ENCODE measurements at regions not wholly inside any gene's neighbourhood (a gene's known extent, or its start where the extent isn't known, plus 50 kb on each side); places are given as distances from the start of the nearest gene placed in this dataset.
A peak's percentile ranks its signal among the peaks of the same experiment; 100 is the strongest.

DNA sequence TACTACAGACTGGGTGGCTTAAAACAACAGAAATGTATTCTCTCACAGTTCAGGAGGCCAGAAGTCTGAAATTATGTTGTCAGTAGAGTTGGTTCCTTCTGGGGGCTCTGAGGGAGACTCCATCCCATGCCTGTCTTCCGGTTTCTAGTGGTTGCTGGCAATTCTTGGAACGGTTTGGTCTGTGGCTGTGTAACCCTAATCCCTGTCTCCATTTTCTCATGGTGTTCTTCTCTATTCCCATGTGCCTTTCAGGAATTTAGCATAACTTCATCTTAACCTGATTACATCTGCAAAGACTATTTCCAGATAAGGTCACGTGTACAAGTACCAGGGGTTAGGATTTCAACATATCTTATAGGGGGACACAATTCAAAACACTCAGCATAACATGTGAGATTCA is 73.2 kb downstream of the FAM241B start:
- Histone ChIP-seq H3K27me3 (ENCODE audit: control insufficient read depth, insufficient read depth) (no peaks in the 10 kb centered on the region), H3K4me1 (ENCODE audit: control insufficient read depth, insufficient read depth, low read length) (no peaks in the 10 kb centered on the region), H3K4me3 (ENCODE audit: low read length) (no peak overlapping the region), H3K9me3 (ENCODE audit: control insufficient read depth, low read length) (no peaks in the 10 kb centered on the region), H3K27ac (ENCODE audit: low read length) (no peak overlapping the region)
- ATAC-seq (no peak), DNase-seq (no peak)
- intact Hi-C loops (cut with DNase I): no loop called here
- 43% methylated on average over 3 of the region's 3 CpGs for WGBS

GRCh38 chr10:69703766-69704630 is 74.0 kb downstream of the FAM241B start:
- ATAC-seq (no peak), DNase-seq (no peak)
- intact Hi-C loops (cut with DNase I): no loop called here
- Histone ChIP-seq H3K4me3 (ENCODE audit: low read length) (no peak overlapping the region), H3K9me3 (ENCODE audit: control insufficient read depth, low read length) (no peaks in the 10 kb centered on the region), H3K27ac (ENCODE audit: low read length) (no peak overlapping the region), H3K27me3 (ENCODE audit: control insufficient read depth, insufficient read depth) (no peaks in the 10 kb centered on the region), H3K4me1 (ENCODE audit: control insufficient read depth, insufficient read depth, low read length) (no peaks in the 10 kb centered on the region)
- WGBS: 74% methylated on average over 7 of the region's 7 CpGs

DNA sequence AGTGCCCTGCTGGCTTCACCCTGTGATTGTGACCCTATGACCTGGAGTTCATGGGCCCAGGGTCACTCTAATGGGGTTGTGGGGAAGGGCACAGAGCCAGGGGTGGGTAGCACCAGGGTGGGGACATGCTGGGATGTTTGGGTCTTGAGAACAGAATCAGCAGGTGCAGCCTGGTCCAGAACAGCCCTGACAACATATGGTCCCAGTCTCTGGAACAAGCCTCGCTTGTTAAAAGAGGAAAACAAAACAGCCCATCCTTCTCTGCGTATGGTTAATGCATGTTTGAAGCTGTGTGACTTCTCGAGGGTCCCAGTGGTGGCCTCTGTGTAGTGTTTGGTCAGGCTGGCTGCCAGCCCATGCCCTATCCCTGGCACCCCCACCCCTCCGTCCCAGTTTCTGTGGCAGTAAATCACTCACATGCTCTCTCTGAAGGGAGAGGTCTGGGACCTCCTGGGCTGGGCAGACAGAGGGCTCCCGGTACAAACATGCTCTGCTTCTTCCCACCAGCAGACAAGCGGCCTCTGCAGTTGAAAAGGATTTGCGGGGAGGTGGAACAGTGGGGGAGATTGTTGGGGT is 79.4 kb downstream of the FAM241B start:
- Histone ChIP-seq H3K4me1 (ENCODE audit: control insufficient read depth, insufficient read depth, low read length) (no peaks in the 10 kb centered on the region), H3K9me3 (ENCODE audit: control insufficient read depth, low read length) (no peaks in the 10 kb centered on the region), H3K27ac (ENCODE audit: low read length) (no peak overlapping the region), H3K27me3 (ENCODE audit: control insufficient read depth, insufficient read depth) (no peaks in the 10 kb centered on the region), H3K4me3 (ENCODE audit: low read length) (no peak overlapping the region)
- 70% methylated on average over 7 of the region's 7 CpGs for WGBS
- intact Hi-C loops (cut with DNase I): no loop called here
- DNase-seq (no peak), ATAC-seq (no peak)

GRCh38 chr10:69710008-69710888 is 80.2 kb downstream of the FAM241B start:
- ATAC-seq: no peak
- no peak for DNase-seq
- H3K9me3 ChIP-seq (ENCODE audit: control insufficient read depth, low read length): no peaks in the 10 kb centered on the region
- no peak overlapping the region for H3K4me3 ChIP-seq (ENCODE audit: low read length)
- no peak overlapping the region for H3K27ac ChIP-seq (ENCODE audit: low read length)
- H3K27me3 ChIP-seq (ENCODE audit: control insufficient read depth, insufficient read depth): no peaks in the 10 kb centered on the region
- no peaks in the 10 kb centered on the region for H3K4me1 ChIP-seq (ENCODE audit: control insufficient read depth, insufficient read depth, low read length)
- WGBS: 75% methylated on average over 9 of the region's 9 CpGs
- intact Hi-C loops (cut with DNase I): no loop called here

GRCh38 chr10:69712342-69712741 is 82.3 kb downstream of the FAM241B start:
- intact Hi-C loops (cut with DNase I): no loop called here
- no peaks in the 10 kb centered on the region for H3K27me3 ChIP-seq (ENCODE audit: control insufficient read depth, insufficient read depth)
- ATAC-seq (no peak), DNase-seq (no peak)
- H3K27ac ChIP-seq (ENCODE audit: low read length): no peak overlapping the region
- no peaks in the 10 kb centered on the region for H3K9me3 ChIP-seq (ENCODE audit: control insufficient read depth, low read length)
- H3K4me3 ChIP-seq (ENCODE audit: low read length): no peak overlapping the region
- H3K4me1 ChIP-seq (ENCODE audit: control insufficient read depth, insufficient read depth, low read length): no peaks in the 10 kb centered on the region
- WGBS: 70% methylated on average over 12 of the region's 12 CpGs

DNA sequence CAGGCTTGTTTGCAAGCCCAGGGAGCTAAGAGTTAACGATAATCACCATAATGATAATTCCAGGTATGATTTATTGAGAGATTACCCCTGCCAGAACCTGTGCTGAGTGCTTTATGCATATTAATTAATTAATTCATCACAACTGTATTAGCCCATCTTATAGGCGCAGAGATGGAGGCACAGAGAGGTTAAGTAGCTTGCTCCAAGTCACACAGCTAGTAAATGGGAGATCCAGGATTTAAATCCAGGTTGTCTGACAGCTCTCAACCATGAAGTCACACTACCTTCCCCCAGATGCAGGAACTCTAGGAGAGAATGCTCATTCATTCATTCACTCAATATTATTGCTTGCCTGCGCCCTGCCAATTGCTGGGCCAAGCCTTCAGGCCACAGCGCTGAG is 84.5 kb downstream of the FAM241B start:
- DNase-seq: no peak
- WGBS: 93% methylated on average over 4 of the region's 4 CpGs
- Histone ChIP-seq H3K27me3 (ENCODE audit: control insufficient read depth, insufficient read depth) (no peaks in the 10 kb centered on the region), H3K9me3 (ENCODE audit: control insufficient read depth, low read length) (no peaks in the 10 kb centered on the region), H3K27ac (ENCODE audit: low read length) (no peak overlapping the region), H3K4me1 (ENCODE audit: control insufficient read depth, insufficient read depth, low read length) (no peaks in the 10 kb centered on the region), H3K4me3 (ENCODE audit: low read length) (no peak overlapping the region)
- intact Hi-C loops (cut with DNase I): no loop called here
- ATAC-seq: no peak

DNA sequence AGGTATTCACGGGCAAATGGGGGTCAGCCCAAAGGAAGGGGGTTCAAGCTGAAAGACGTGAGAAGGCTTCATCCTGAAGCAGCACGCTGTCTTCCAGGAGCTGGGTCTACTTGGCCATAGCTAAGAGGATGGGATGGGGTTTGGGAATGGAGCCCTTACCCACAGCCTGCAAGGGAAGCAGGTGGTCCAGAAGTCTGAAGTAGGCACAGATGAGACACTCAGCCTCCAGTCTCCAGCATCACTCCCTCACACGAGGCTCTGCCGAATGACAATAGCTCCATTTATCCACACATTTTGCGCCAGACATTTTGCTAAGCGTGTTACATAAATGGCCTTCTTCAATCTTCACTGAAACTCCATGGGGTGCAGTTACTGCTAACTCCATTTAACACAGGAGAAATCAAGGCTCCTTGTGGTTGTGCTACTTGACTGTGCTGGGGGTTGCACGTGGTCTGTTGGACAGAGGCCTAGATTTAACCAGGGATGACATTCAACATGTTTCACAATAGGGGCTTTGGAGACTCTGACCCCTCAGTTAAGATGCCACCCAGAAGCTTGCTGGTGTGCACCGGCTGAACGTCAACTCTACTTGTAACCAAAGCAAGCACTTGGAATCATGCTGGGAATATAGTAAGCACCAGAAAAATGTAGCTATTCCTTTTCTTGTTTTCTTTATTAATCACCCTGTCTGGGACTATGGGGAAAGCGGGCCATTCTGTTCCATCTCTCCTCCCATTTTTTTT is 85.3 kb downstream of the FAM241B start:
- H3K4me3 ChIP-seq (ENCODE audit: low read length): no peak overlapping the region
- WGBS: 72% methylated on average over 11 of the region's 11 CpGs

DNA sequence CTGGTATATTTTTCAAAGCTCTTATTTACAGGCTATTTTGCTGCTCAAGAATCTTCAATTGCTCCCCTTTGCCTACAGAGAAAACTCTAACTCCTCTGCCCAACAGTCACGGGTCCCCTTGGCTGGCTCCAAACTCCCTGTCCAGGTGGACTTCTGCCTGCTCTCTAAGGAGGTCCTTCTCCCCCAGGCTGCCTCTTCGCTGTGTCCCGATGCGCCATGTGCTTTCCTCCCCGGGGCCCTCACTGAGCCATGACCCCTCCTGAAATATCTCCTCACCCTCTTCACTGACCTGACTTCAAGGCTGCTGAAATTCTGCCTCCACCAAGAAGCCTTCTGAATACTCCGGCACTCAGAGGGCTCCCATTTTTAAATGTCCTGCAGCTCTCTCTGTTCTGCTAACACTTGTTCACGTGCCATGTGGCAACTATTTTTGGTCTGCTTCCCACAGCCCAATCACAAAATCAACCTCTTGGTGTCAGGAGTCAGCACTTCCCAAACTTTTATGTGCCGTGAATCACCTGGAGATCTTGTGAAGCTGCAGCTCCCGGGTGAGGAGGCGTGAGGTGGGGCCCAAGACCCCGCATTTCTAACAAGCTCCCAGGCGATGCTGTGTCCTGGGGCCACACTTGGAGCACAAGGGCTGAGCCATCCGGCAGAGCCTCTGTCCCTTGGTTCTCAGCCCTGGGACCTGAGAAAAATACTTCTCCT is 85.7 kb upstream of the COL13A1 start:
- H3K9me3 ChIP-seq (ENCODE audit: control insufficient read depth, low read length): no peaks in the 10 kb centered on the region
- intact Hi-C loops (cut with DNase I): loop anchor here (2.0 to 5.0 kb wide), 3 partner anchors 69 to 74 kb away; no protein-coding TSS in a partner anchor
- no peaks in the 10 kb centered on the region for H3K4me1 ChIP-seq (ENCODE audit: control insufficient read depth, insufficient read depth, low read length)
- no peak overlapping the region for H3K4me3 ChIP-seq (ENCODE audit: low read length)
- no peak overlapping the region for H3K27ac ChIP-seq (ENCODE audit: low read length)
- 70% methylated on average over 13 of the region's 13 CpGs for WGBS
- DNase-seq (no peak), ATAC-seq (peak in 1 of 2 donors; percentile 11)
- H3K27me3 ChIP-seq (ENCODE audit: control insufficient read depth, insufficient read depth): no peaks in the 10 kb centered on the region

More for the DNA sequence above, 85.3 kb downstream of the FAM241B start:
- Histone ChIP-seq H3K4me1 (ENCODE audit: control insufficient read depth, insufficient read depth, low read length) (no peaks in the 10 kb centered on the region), H3K27me3 (ENCODE audit: control insufficient read depth, insufficient read depth) (no peaks in the 10 kb centered on the region), H3K27ac (ENCODE audit: low read length) (no peak overlapping the region), H3K9me3 (ENCODE audit: control insufficient read depth, low read length) (no peaks in the 10 kb centered on the region)
- intact Hi-C loops (cut with DNase I): loop anchor here in 3 of 4 donors (5.0 kb wide), 2 partner anchors 68 to 73 kb away; no protein-coding TSS in a partner anchor
- no peak for ATAC-seq
- DNase-seq: no peak

DNA sequence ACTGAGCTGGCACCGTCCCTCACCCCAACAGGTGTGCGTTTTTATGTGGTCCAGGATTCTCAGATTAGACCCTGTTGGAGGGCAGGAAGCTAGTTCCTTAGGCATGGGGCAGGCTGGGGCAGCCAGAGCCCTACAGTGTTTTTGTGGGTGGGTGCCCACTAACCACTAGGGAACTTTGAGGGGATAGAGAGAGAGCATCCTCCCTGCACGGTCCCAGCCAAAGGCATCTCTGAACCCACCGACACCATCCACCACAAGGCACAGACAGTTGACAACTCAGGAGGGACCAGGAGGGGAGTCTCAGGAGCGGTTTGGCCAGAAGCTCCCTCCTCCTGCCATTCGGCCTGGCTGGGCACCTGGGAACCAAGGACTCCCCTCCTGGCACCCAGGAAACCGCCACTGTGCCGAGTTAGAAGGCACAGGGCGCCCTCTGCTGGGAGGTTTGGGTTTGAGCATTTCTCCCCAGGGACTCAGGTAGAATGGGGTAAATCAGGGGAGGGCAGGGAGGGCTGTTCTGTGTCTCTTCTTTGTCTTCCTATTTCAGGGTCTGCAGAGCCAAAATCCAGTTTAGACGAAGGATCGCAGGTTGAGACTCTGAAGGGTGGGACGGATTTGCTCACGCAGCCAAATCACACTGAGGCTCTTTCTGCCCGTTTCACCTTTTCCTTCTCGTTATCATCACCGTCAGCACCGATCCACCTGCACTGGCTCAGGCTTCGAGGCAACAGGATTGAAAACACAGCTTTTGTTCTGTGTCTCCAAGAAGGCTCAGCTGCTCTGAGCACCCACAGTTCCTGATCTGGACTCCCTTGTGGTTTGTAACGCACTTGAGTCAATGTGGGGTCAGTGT is 84.8 kb upstream of the COL13A1 start:
- Histone ChIP-seq H3K9me3 (ENCODE audit: control insufficient read depth, low read length) (no peaks in the 10 kb centered on the region), H3K27ac (ENCODE audit: low read length) (no peak overlapping the region), H3K4me3 (ENCODE audit: low read length) (no peak overlapping the region), H3K4me1 (ENCODE audit: control insufficient read depth, insufficient read depth, low read length) (no peaks in the 10 kb centered on the region), H3K27me3 (ENCODE audit: control insufficient read depth, insufficient read depth) (no peaks in the 10 kb centered on the region)
- intact Hi-C loops (cut with DNase I): loop anchor here (2.0 to 5.0 kb wide), 3 partner anchors 70 to 75 kb away; no protein-coding TSS in a partner anchor
- DNase-seq: peak; percentile 45 to 79 (median 69)
- WGBS: 57% methylated on average over 19 of the region's 19 CpGs
- ATAC-seq: peak; percentile 24 to 50
